Lung (tissue), 11 donors: ENCODE measurements at regions not wholly inside any gene's neighbourhood (a gene's known extent, or its start where the extent isn't known, plus 50 kb on each side); places are given as distances from the start of the nearest gene placed in this dataset.
A peak's percentile ranks its signal among the peaks of the same experiment; 100 is the strongest.

Experiments used
- ATAC-seq: fragments of 200-7000 bp; cut with Tn5 transposase; one replicate; pipeline ENCODE4 v1.9.1; 2020; ENCODE audit warnings: moderate number of reproducible peaks; ENCODE audit not compliant: insufficient read depth, low FRiP score
- DNase-seq, 3 donors: peaks; one replicate each; pipeline ENCODE4 v3.0.0-alpha.2; 2013 to 2017
- H3K27ac ChIP-seq, 2 donors: one replicate each; pipeline ENCODE4 v1.5.1; 2013; ENCODE audit warnings: mild to moderate bottlenecking in 2 of 2, moderate library complexity in 2 of 2, control low read depth in 1 of 2, inconsistent platforms in 1 of 2, low read depth in 1 of 2, low read length in 1 of 2
- H3K27me3 ChIP-seq, 3 donors: one replicate each; pipeline ENCODE4 v1.5.1; 2013; ENCODE audit warnings: low read length in 2 of 3; ENCODE audit not compliant: control insufficient read depth in 3 of 3, insufficient read depth in 3 of 3
- H3K36me3 ChIP-seq, 4 donors: one replicate each; pipeline ENCODE4 v1.5.1; 2013; ENCODE audit warnings: low read length in 4 of 4, mild to moderate bottlenecking in 1 of 4, moderate library complexity in 1 of 4; ENCODE audit not compliant: control insufficient read depth in 4 of 4, insufficient read depth in 4 of 4
- H3K4me1 ChIP-seq, 5 donors: one replicate each; pipeline ENCODE4 v1.5.1; 2013; ENCODE audit warnings: low read length in 5 of 5, mild to moderate bottlenecking in 2 of 5, moderate library complexity in 1 of 5; ENCODE audit not compliant: control insufficient read depth in 5 of 5, insufficient read depth in 5 of 5
- H3K4me3 ChIP-seq: one replicate; pipeline ENCODE4 v1.5.1; 2013; ENCODE audit warnings: mild to moderate bottlenecking, control low read depth, moderate library complexity
- H3K9ac ChIP-seq, 2 donors: one replicate each; pipeline ENCODE4 v1.5.1; 2013; ENCODE audit warnings: low read length in 2 of 2, control low read depth in 1 of 2; ENCODE audit not compliant: insufficient read depth in 1 of 2
- H3K9me3 ChIP-seq, 4 donors: one replicate each; pipeline ENCODE4 v1.5.1; 2013; ENCODE audit warnings: low read length in 3 of 4, mild to moderate bottlenecking in 1 of 4, moderate library complexity in 1 of 4; ENCODE audit not compliant: control insufficient read depth in 4 of 4, insufficient read depth in 3 of 4
- CTCF ChIP-seq: IDR thresholded peaks from 2 replicates; pipeline ENCODE4 v1.5.1; 2012; ENCODE audit warnings: mild to moderate bottlenecking; ENCODE audit errors: control extremely low read depth, extremely low read depth
- WGBS, 2 donors: extraction: QIAGEN DNeasy Blood & Tissue Kit; methylation state at CpG; one replicate each; pipeline ENCODE4 v1.1.7; 2013; 5-methylcytosine and 5-hydroxymethylcytosine counted together
- donor health status: control.
- donor health status: control.
- donor health status: Bipolar disorder and iron deficiency.
- donor health status: healthy.
- donor health status: DM: yes; HTN: yes; CAD: no.

DNA sequence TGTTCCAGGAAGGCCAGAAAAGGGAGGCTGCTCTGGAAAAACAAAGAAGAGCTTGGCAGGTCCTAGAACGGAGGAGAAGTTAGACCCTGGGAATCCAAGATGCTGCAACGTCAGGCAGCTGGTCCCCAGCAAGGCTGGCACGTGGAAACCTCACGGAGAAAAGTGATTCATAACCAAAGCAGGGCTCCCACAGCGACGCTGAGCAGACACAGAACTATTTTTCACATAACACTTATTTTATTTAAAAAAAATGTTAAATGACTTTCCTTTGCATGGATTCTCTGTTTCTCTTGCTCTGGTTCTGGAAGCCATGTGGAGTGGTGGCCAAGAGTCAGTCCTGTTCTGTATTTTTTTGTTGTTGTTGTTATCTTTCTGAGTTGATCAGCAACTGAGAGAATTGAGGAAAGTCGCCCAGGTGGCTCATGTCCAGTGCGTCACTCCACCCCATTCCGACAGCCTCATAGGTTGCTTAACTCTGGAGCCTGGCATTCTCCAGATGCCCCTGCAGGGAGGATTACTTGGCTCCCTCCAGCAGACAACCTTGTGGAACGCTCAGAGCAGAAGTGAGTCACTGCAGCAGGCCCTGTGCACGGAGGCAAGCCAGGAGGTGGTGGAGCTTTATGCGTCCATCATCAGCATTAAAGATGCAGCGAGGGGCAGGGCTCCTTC, 229.9 kb upstream of the HDAC4 start:
- no peak overlapping the region for H3K27ac ChIP-seq
- H3K27me3 ChIP-seq: peaks cover 0 to 2% (median 0%) of the 10 kb centered on the region in 3 donors
- no peak for TF ChIP-seq CTCF
- peak; percentile 19 for ATAC-seq
- H3K36me3 ChIP-seq: no peaks in the 10 kb centered on the region
- H3K4me3 ChIP-seq: no peak overlapping the region
- no peaks in the 10 kb centered on the region for H3K4me1 ChIP-seq
- DNase-seq: peak; percentile 24 to 48 (median 39)
- WGBS, 2 donors: 78 to 83% methylated on average over 13 of the region's 13 CpGs
- peaks cover 0 to 9% (median 0%) of the 10 kb centered on the region in 4 donors for H3K9me3 ChIP-seq
- no peak overlapping the region for H3K9ac ChIP-seq

DNA sequence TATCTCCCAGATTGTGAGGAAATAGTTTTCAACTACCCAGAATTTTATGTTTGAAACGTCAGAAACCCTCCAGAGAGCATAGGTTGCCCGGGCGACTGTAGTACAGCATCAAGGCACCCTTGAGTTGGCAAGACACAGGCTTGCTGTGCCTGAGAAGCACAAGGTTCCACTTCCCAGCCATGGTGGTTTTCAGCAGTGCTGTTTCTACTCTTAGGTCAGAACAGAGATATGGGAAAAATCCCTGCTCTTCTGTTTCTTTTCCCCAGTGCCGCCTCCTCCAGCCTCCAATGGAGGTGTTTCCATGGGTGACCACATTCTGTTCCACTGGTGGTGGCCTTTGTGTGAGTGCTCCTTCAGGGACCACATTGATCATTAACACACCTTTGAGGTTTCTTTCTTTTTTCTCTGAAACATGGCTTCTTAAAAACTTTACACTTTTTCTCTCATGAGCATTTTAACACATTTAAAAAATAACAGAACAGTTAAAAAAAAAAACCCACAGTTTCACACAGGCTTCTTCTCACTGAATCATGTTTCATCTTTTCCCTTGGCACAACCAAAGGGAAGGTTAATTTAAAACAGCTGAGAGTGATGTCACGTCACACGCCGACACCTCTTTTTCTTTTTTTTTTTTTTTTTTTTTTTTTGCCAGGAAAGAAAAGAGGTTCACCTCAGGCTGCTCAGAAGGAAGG, 229.3 kb upstream of the HDAC4 start:
- Histone ChIP-seq H3K27me3 (peaks cover 0 to 2% (median 0%) of the 10 kb centered on the region in 3 donors), H3K9me3 (peaks cover 0 to 8% (median 0%) of the 10 kb centered on the region in 4 donors), H3K9ac (no peak overlapping the region), H3K36me3 (no peaks in the 10 kb centered on the region), H3K4me1 (no peaks in the 10 kb centered on the region), H3K4me3 (no peak overlapping the region), H3K27ac (no peak overlapping the region)
- no peak for ATAC-seq
- DNase-seq: peak in 1 of 3 donors; percentile 1
- TF ChIP-seq CTCF: no peak
- WGBS, 2 donors: 82 to 95% methylated on average over 7 of the region's 7 CpGs

- no peak for TF ChIP-seq CTCF
- H3K4me3 ChIP-seq: no peak overlapping the region
- 88 to 92% methylated on average over 16 of the region's 16 CpGs for WGBS, 2 donors
- H3K27ac ChIP-seq: no peak overlapping the region
- ATAC-seq (no peak), DNase-seq (no peak)
- peaks cover 0 to 2% (median 0%) of the 10 kb centered on the region in 3 donors for H3K27me3 ChIP-seq
- peaks cover 0 to 5% (median 0%) of the 10 kb centered on the region in 4 donors for H3K9me3 ChIP-seq
- no peak overlapping the region for H3K9ac ChIP-seq
- no peaks in the 10 kb centered on the region for H3K36me3 ChIP-seq
- no peaks in the 10 kb centered on the region for H3K4me1 ChIP-seq
Measured at GRCh38 chr2:239626961-239627592, 226.3 kb upstream of the HDAC4 start.
